Liver (tissue), 8 donors: ENCODE measurements at regions not wholly inside any gene's neighbourhood (a gene's known extent, or its start where the extent isn't known, plus 50 kb on each side); places are given as distances from the start of the nearest gene placed in this dataset.

Experiments
- DNase-seq: peaks from one replicate; pipeline ENCODE4 v3.0.0-alpha.2; 2017; ENCODE audit warnings: low spot score
- H3K27ac ChIP-seq, 2 donors: one replicate each; pipeline ENCODE4 v1.7.0; 2013; ENCODE audit warnings: inconsistent platforms in 2 of 2, low read length in 2 of 2, control low read depth in 1 of 2, low read depth in 1 of 2, mild to moderate bottlenecking in 1 of 2
- H3K27me3 ChIP-seq, 4 donors: one replicate each; pipeline versions ENCODE4 v1.6.1 to v1.7.0; 2013; ENCODE audit warnings: low read length in 3 of 4, inconsistent platforms in 1 of 4, mild to moderate bottlenecking in 1 of 4, moderate library complexity in 1 of 4; ENCODE audit not compliant: control insufficient read depth in 4 of 4, insufficient read depth in 4 of 4
- H3K36me3 ChIP-seq, 4 donors: one replicate each; pipeline versions ENCODE4 v1.6.1 to v1.7.0; 2013; ENCODE audit warnings: low read length in 3 of 4, mild to moderate bottlenecking in 3 of 4, low read depth in 1 of 4, moderate library complexity in 1 of 4; ENCODE audit not compliant: control insufficient read depth in 4 of 4, insufficient read depth in 3 of 4
- H3K4me1 ChIP-seq, 4 donors: one replicate each; pipeline versions ENCODE4 v1.6.1 to v1.7.0; 2013; ENCODE audit warnings: low read length in 3 of 4, mild to moderate bottlenecking in 3 of 4, moderate library complexity in 1 of 4; ENCODE audit not compliant: control insufficient read depth in 4 of 4, insufficient read depth in 4 of 4
- H3K4me3 ChIP-seq, 3 donors: one replicate each; pipeline versions ENCODE4 v1.6.1 to v1.7.0; 2013; ENCODE audit warnings: low read length in 3 of 3, control low read depth in 1 of 3, low read depth in 1 of 3, mild to moderate bottlenecking in 1 of 3
- H3K9ac ChIP-seq, 2 donors: one replicate each; pipeline ENCODE4 v1.7.0; 2013; ENCODE audit warnings: low read length in 2 of 2, mild to moderate bottlenecking in 2 of 2, moderate library complexity in 2 of 2, control low read depth in 1 of 2, low read depth in 1 of 2
- H3K9me3 ChIP-seq, 4 donors: one replicate each; pipeline versions ENCODE4 v1.6.1 to v1.7.0; 2013; ENCODE audit warnings: low read length in 3 of 4; ENCODE audit not compliant: control insufficient read depth in 4 of 4
- ATF3 ChIP-seq: IDR thresholded peaks from 2 replicates; pipeline ENCODE4 v1.6.1; 2016; ENCODE audit warnings: antibody characterized with exemption
- CTCF ChIP-seq: fragments of 150-350 bp; IDR thresholded peaks from 2 replicates; pipeline ENCODE4 v1.5.1; 2017; ENCODE audit warnings: improper control_type of control experiment, low read depth, low read length; ENCODE audit not compliant: missing input control
- EGR1 ChIP-seq, 2 donors: IDR thresholded peaks; 2 replicates each; pipeline ENCODE4 v1.6.1; 2016 to 2018; ENCODE audit warnings: antibody characterized with exemption in 2 of 2, low read depth in 2 of 2
- FOXA1 ChIP-seq: IDR thresholded peaks from 2 replicates; pipeline ENCODE4 v1.6.1; 2016; ENCODE audit warnings: antibody characterized with exemption
- FOXA2 ChIP-seq: IDR thresholded peaks from 2 replicates; pipeline ENCODE4 v1.6.1; 2016; ENCODE audit warnings: antibody characterized with exemption
- GABPA ChIP-seq, 2 donors: IDR thresholded peaks in 1 of 2; conservative IDR thresholded peaks in 1 of 2; 2 replicates each; pipeline ENCODE4 v1.6.1; 2016; ENCODE audit warnings: antibody characterized with exemption in 2 of 2, mild to moderate bottlenecking in 1 of 2, moderate library complexity in 1 of 2
- HNF4A ChIP-seq, 2 donors: conservative IDR thresholded peaks; 2 replicates each; pipeline ENCODE4 v1.6.1; 2016; ENCODE audit warnings: antibody characterized with exemption in 2 of 2, mild to moderate bottlenecking in 2 of 2
- HNF4G ChIP-seq: IDR thresholded peaks from 2 replicates; pipeline ENCODE4 v1.6.1; 2016; ENCODE audit warnings: antibody characterized with exemption
- JUND ChIP-seq, 2 donors: IDR thresholded peaks; 2 replicates each; pipeline ENCODE4 v1.6.1; 2016; ENCODE audit warnings: antibody characterized with exemption in 2 of 2
- MAX ChIP-seq: IDR thresholded peaks from 2 replicates; pipeline ENCODE4 v1.6.1; 2016; ENCODE audit warnings: antibody characterized with exemption
- RAD21 ChIP-seq, 2 donors: IDR thresholded peaks; 2 replicates each; pipeline ENCODE4 v1.6.1; 2016; ENCODE audit warnings: antibody characterized with exemption in 2 of 2, mild to moderate bottlenecking in 2 of 2
- REST ChIP-seq: IDR thresholded peaks from 2 replicates; pipeline ENCODE4 v1.6.1; 2016; ENCODE audit warnings: antibody characterized with exemption, mild to moderate bottlenecking
- RXRA ChIP-seq, 2 donors: IDR thresholded peaks; 2 replicates each; pipeline ENCODE4 v1.6.1; 2017 to 2018; ENCODE audit warnings: antibody characterized with exemption in 2 of 2, mild to moderate bottlenecking in 1 of 2
- SP1 ChIP-seq: IDR thresholded peaks from 2 replicates; pipeline ENCODE4 v1.6.1; 2018; ENCODE audit warnings: antibody characterized with exemption, mild to moderate bottlenecking
- TAF1 ChIP-seq: conservative IDR thresholded peaks from 2 replicates; pipeline ENCODE4 v1.6.1; 2016; ENCODE audit warnings: antibody characterized with exemption, mild to moderate bottlenecking
- YY1 ChIP-seq: IDR thresholded peaks from 2 replicates; pipeline ENCODE4 v1.6.1; 2016; ENCODE audit warnings: antibody characterized with exemption, mild to moderate bottlenecking
- ZBTB33 ChIP-seq: IDR thresholded peaks from 2 replicates; pipeline ENCODE4 v1.6.1; 2016; ENCODE audit warnings: antibody characterized with exemption
- WGBS: extraction: QIAGEN DNeasy Blood & Tissue Kit; methylation state at CpG from one replicate; pipeline ENCODE4 v1.1.7; 2013; 5-methylcytosine and 5-hydroxymethylcytosine counted together
- donor health status: healthy.
- donor health status: healthy.
- donor health status: healthy.
- donor health status: healthy.
- donor health status: healthy.

- Histone ChIP-seq H3K27me3 (no peaks in the 10 kb centered on the region), H3K36me3 (no peaks in the 10 kb centered on the region), H3K27ac (no peak overlapping the region), H3K9me3 (no peaks in the 10 kb centered on the region), H3K9ac (no peak overlapping the region), H3K4me3 (no peak overlapping the region), H3K4me1 (no peaks in the 10 kb centered on the region)
- DNase-seq = no peak
- WGBS = 94% methylated on average over 1 of the region's 1 CpG
- TF ChIP-seq MAX (no peak), TAF1 (no peak), EGR1 (IDR thresholded peaks at IDR 0.05; ENCODE audit: low read depth in 2 of 2) (no peak), RAD21 (IDR thresholded peaks at IDR 0.05) (no peak), HNF4A (conservative IDR thresholded peaks at IDR 0.05) (no peak), ATF3 (no peak), FOXA2 (no peak), REST (no peak), SP1 (no peak), ZBTB33 (no peak), HNF4G (no peak), GABPA (IDR thresholded peaks at IDR 0.05 in 1 of 2, conservative IDR thresholded peaks at IDR 0.05 in 1 of 2) (no peak), JUND (IDR thresholded peaks at IDR 0.05) (no peak), RXRA (IDR thresholded peaks at IDR 0.05) (no peak), YY1 (no peak)
These were observed 79.0 kb upstream of the TRIB2 start for GRCh38 chr2:12637754-12638153.

- WGBS = 81% methylated on average over 1 of the region's 1 CpG
- no peak for TF ChIP-seq REST
- no peak for TF ChIP-seq ATF3
- TF ChIP-seq FOXA1 = no peak
- no peak for TF ChIP-seq SP1
- no peak for TF ChIP-seq HNF4A (conservative IDR thresholded peaks at IDR 0.05)
- TF ChIP-seq JUND (IDR thresholded peaks at IDR 0.05) = no peak
- no peak for TF ChIP-seq MAX
- no peak for TF ChIP-seq YY1
- no peak for TF ChIP-seq GABPA (IDR thresholded peaks at IDR 0.05 in 1 of 2, conservative IDR thresholded peaks at IDR 0.05 in 1 of 2)
- no peak for TF ChIP-seq RXRA (IDR thresholded peaks at IDR 0.05)
- TF ChIP-seq TAF1 = no peak
- no peak for TF ChIP-seq CTCF
- TF ChIP-seq HNF4G = no peak
- no peak for TF ChIP-seq ZBTB33
These were observed 75.3 kb upstream of the TRIB2 start for GRCh38 chr2:12641441-12641840.

More at GRCh38 chr2:12641441-12641840, 75.3 kb upstream of the TRIB2 start:
- DNase-seq = no peak
- no peaks in the 10 kb centered on the region for H3K9me3 ChIP-seq
- no peak overlapping the region for H3K27ac ChIP-seq
- no peak overlapping the region for H3K4me3 ChIP-seq
- H3K27me3 ChIP-seq = no peaks in the 10 kb centered on the region
- H3K4me1 ChIP-seq = no peaks in the 10 kb centered on the region
- no peaks in the 10 kb centered on the region for H3K36me3 ChIP-seq
- H3K9ac ChIP-seq = no peak overlapping the region
